GM12878 (cell line): ENCODE measurements at regions not wholly inside any gene's neighbourhood (a gene's known extent, or its start where the extent isn't known, plus 50 kb on each side); places are given as distances from the start of the nearest gene placed in this dataset.

ENCODE experiments used
- ATAC-seq: fragments of 200-7000 bp; cut with Tn5 transposase; 3 replicates; pipeline ENCODE4 v1.9.1; 2020; ENCODE audit warnings: mild to moderate bottlenecking, moderate library complexity
- BruUV-seq: library from RNA; stranded (reverse); fragments of 400-500 nt; replicated peaks from 2 replicates; lab custom pipeline; 2021; lab: Mats Ljungman, UMichigan
- CTCF ChIA-PET: fragments of 300-600 bp; sonication (Branson Sonifier 250); formaldehyde crosslinking; extraction: SDS; loops from one replicate; lab custom pipeline; 2021; ENCODE audit warnings: inconsistent platforms; lab: Yijun Ruan, JAX
- POLR2A ChIA-PET: fragments of 350-600 bp; formaldehyde crosslinking; extraction: SDS; loops from one replicate; lab custom pipeline; 2021; ENCODE audit warnings: inconsistent platforms; lab: Charles Lee
- RAD21 ChIA-PET: fragments of 300-600 bp; sonication (Branson Sonifier 250); formaldehyde crosslinking; loops from one replicate; lab custom pipeline; 2023; ENCODE audit warnings: antibody characterized with exemption; ENCODE audit not compliant: unreplicated experiment; lab: Charles Lee
- SMC1A ChIA-PET: fragments of 300-600 bp; sonication (Branson Sonifier 250); formaldehyde crosslinking; loops from one replicate; lab custom pipeline; 2023; ENCODE audit not compliant: unreplicated experiment, uncharacterized antibody; lab: Charles Lee
- DNase-seq: peaks from one replicate; pipeline ENCODE4 v3.0.0-alpha.2; 2011; ENCODE audit warnings: low read depth, low spot score
- FAIRE-seq: peaks from 3 replicates; lab custom pipeline; 2011; peaks lifted over from hg19 to GRCh38; lab: Jason Lieb, UNC
- H2AFZ ChIP-seq: 2 replicates; pipeline ENCODE4 v1.6.0; 2011; ENCODE audit warnings: low read depth, low read length, control low read depth; ENCODE audit not compliant: control insufficient read depth
- H3K27ac ChIP-seq: 2 replicates; pipeline ENCODE4 v1.5.1; 2011; ENCODE audit warnings: control low read depth; ENCODE audit not compliant: control insufficient read depth, insufficient read depth
- H3K27me3 ChIP-seq, 2 experiments: replicated peaks in 1 of 2; 2 replicates each; pipeline versions ENCODE4 v1.6.0 to v1.6.1; 2011; ENCODE audit warnings: low read length in 1 of 2; ENCODE audit not compliant: control insufficient read depth in 2 of 2, insufficient read depth in 2 of 2
- H3K36me3 ChIP-seq, 2 experiments: 2 replicates each; pipeline ENCODE4 v1.5.1; 2011; ENCODE audit warnings: low read length in 1 of 2; ENCODE audit not compliant: control insufficient read depth in 2 of 2, insufficient read depth in 2 of 2
- H3K4me1 ChIP-seq: 2 replicates; pipeline ENCODE4 v1.6.1; 2011; ENCODE audit warnings: mild to moderate bottlenecking, low read length, moderate library complexity, mixed read lengths; ENCODE audit not compliant: control insufficient read depth, insufficient read depth
- H3K4me2 ChIP-seq: 2 replicates; pipeline ENCODE4 v1.6.0; 2011; ENCODE audit warnings: control low read depth; ENCODE audit not compliant: control insufficient read depth, insufficient read depth
- H3K4me3 ChIP-seq: fragments of 200-600 bp; sonication (generic); 2 replicates; pipeline ENCODE4 v1.5.1; 2016
- H3K79me2 ChIP-seq: 2 replicates; pipeline ENCODE4 v1.6.0; 2011; ENCODE audit warnings: low read length; ENCODE audit not compliant: control insufficient read depth, insufficient read depth
- H3K9ac ChIP-seq: 2 replicates; pipeline ENCODE4 v1.8.0; 2011; ENCODE audit warnings: low read length, control low read depth, mixed read lengths; ENCODE audit not compliant: control insufficient read depth, insufficient read depth
- H3K9me3 ChIP-seq: replicated peaks from 3 replicates; pipeline ENCODE4 v1.5.1; 2011; ENCODE audit warnings: mild to moderate bottlenecking, low read length; ENCODE audit not compliant: control insufficient read depth, insufficient read depth
- H4K20me1 ChIP-seq: 2 replicates; pipeline ENCODE4 v1.6.0; 2011; ENCODE audit not compliant: control insufficient read depth, insufficient read depth
- MLLT1 ChIP-seq: fragments of 450-650 bp; IDR thresholded peaks from 2 replicates; pipeline ENCODE4 v1.6.1; 2016; ENCODE audit warnings: mild to moderate bottlenecking
- MXI1 ChIP-seq: fragments of 150-350 bp; IDR thresholded peaks from 2 replicates; pipeline ENCODE4 v1.6.1; 2011; ENCODE audit warnings: low read depth, mild to moderate bottlenecking, inconsistent platforms, low read length, improper control_type of control experiment
- PAX5 ChIP-seq: IDR thresholded peaks from 2 replicates; pipeline ENCODE4 v1.6.1; 2011; ENCODE audit warnings: low read depth, low read length, borderline replicate concordance
- REST ChIP-seq: IDR thresholded peaks from 2 replicates; pipeline ENCODE4 v1.6.1; 2012; ENCODE audit warnings: mild to moderate bottlenecking, low read depth, low read length
- RFX5 ChIP-seq: IDR thresholded peaks from 2 replicates; pipeline ENCODE4 v1.6.1; 2011; ENCODE audit warnings: low read depth, low read length, improper control_type of control experiment
- ZBTB11 ChIP-seq: fragments of 450-650 bp; formaldehyde crosslinking; IDR thresholded peaks from 2 replicates; pipeline ENCODE4 v1.5.0; 2022; ENCODE audit warnings: mild to moderate bottlenecking, missing genetic modification characterization
- ZNF24 ChIP-seq: fragments of 450-650 bp; IDR thresholded peaks from 2 replicates; pipeline ENCODE4 v1.6.1; 2017; ENCODE audit warnings: antibody characterized with exemption, mild to moderate bottlenecking
- WGBS: methylation state at CpG from one replicate; pipeline ENCODE4 v1.1.6; 2016; ENCODE audit warnings: low lambda C conversion rate; ENCODE audit not compliant: insufficient replicate concordance, insufficient coverage; ENCODE audit errors: missing lambda C conversion rate; 5-methylcytosine and 5-hydroxymethylcytosine counted together
- in situ Hi-C: fragments of 300-500 bp; cut with MboI; formaldehyde crosslinking; loops from 9 replicates; pipeline ENCODE4 v1.14.3; 2018; ENCODE audit warnings: mixed read lengths
- intact Hi-C: fragments of 100-400 bp; cut with micrococcal nuclease; formaldehyde crosslinking; loops from one replicate; pipeline ENCODE4 v1.14.2; 2022; ENCODE audit not compliant: unreplicated experiment

- 44% methylated on average over 2 of the region's 2 CpGs for WGBS
- Histone ChIP-seq H3K36me3 (no peaks in the 10 kb centered on the region), H3K79me2 (no peaks in the 10 kb centered on the region), H4K20me1 (no peaks in the 10 kb centered on the region), H3K9ac (no peak overlapping the region), H2AFZ (no peak overlapping the region), H3K27me3 (no peaks in the 10 kb centered on the region; a peak in 1 of 4 replicates), H3K4me1 (no peaks in the 10 kb centered on the region), H3K4me2 (no peak overlapping the region), H3K4me3 (no peak overlapping the region), H3K27ac (no peak overlapping the region), H3K9me3 (no peaks in the 10 kb centered on the region)
- BruUV-seq = no TSS peak
- SMC1A ChIA-PET = interaction anchor here (0.6 to 1.1 kb wide), 3 partner anchors 16 to 1430 kb away, joined by 3 to 4 read pairs (median 3); no protein-coding TSS in a partner anchor
- FAIRE-seq (no peak), DNase-seq (no peak), ATAC-seq (no peak)
- POLR2A ChIA-PET = no interaction called here
- RAD21 ChIA-PET = no interaction called here
- TF ChIP-seq RFX5 (no peak), MXI1 (no peak)
- in situ Hi-C loops = no loop called here
- intact Hi-C loops = no loop called here
- CTCF ChIA-PET = interaction anchor here (0.6 kb wide), 1 partner anchor 284 kb away, joined by 4 read pairs; no protein-coding TSS in a partner anchor
These were observed 304.4 kb upstream of the ADGRL2 start for GRCh38 chr1:81496349-81496748.

GRCh38 chr1:81493102-81493869, 307.4 kb upstream of the ADGRL2 start:
- Histone ChIP-seq H3K9ac (no peak overlapping the region), H3K4me2 (no peak overlapping the region), H2AFZ (no peak overlapping the region), H3K79me2 (no peaks in the 10 kb centered on the region), H3K36me3 (no peaks in the 10 kb centered on the region), H3K4me1 (no peaks in the 10 kb centered on the region), H3K9me3 (no peaks in the 10 kb centered on the region; the same call in 2 of the 3 replicates), H4K20me1 (no peaks in the 10 kb centered on the region), H3K4me3 (no peak overlapping the region), H3K27me3 (no peaks in the 10 kb centered on the region; a peak in 2 of 4 replicates), H3K27ac (no peak overlapping the region)
- ChIA-PET RAD21 (no interaction called here), SMC1A (no interaction called here), CTCF (no interaction called here), POLR2A (no interaction called here)
- 29% methylated on average over 5 of the region's 5 CpGs for WGBS
- no peak for ATAC-seq
- no TSS peak for BruUV-seq
- intact Hi-C loops (no loop called here), in situ Hi-C loops (no loop called here)
- DNase-seq = no peak
- FAIRE-seq = no peak
- TF ChIP-seq REST (no peak), ZBTB11 (CRISPR knock-in tag) (no peak), PAX5 (no peak), ZNF24 (no peak), MLLT1 (no peak)
